K562 (cell line): ENCODE measurements at regions not wholly inside any gene's neighbourhood (a gene's known extent, or its start where the extent isn't known, plus 50 kb on each side); places are given as distances from the start of the nearest gene placed in this dataset.

Source experiments
- ARID1B ChIP-seq: fragments of 450-650 bp; IDR thresholded peaks from 2 replicates; pipeline ENCODE4 v1.6.1; 2016; ENCODE audit warnings: antibody characterized with exemption, mild to moderate bottlenecking, inconsistent platforms
- CBX1 ChIP-seq: sonication (generic); IDR thresholded peaks from 2 replicates; pipeline ENCODE4 v1.6.1; 2016; ENCODE audit warnings: antibody characterized with exemption, low read depth, mild to moderate bottlenecking
- DACH1 ChIP-seq: fragments of 450-650 bp; IDR thresholded peaks from 2 replicates; pipeline ENCODE4 v1.6.1; 2018; ENCODE audit not compliant: partially characterized antibody
- DLX4 ChIP-seq: fragments of 250-450 bp; sonication (Bioruptor Pico); IDR thresholded peaks from 2 replicates; pipeline ENCODE4 v1.6.1; 2021; ENCODE audit warnings: mild to moderate bottlenecking
- FOXA3 ChIP-seq, 2 experiments: fragments of 450-650 bp in 1 of 2; sonication (generic) in 1 of 2; formaldehyde crosslinking; IDR thresholded peaks in 1 of 2; conservative IDR thresholded peaks in 1 of 2; 2 replicates each; pipeline versions ENCODE4 v1.4.0 to v1.8.0; 2020 to 2022; ENCODE audit warnings: mild to moderate bottlenecking in 2 of 2, missing genetic modification reagents in 1 of 2
- FOXK1 ChIP-seq: sonication (generic); formaldehyde crosslinking; IDR thresholded peaks from 2 replicates; pipeline ENCODE4 v1.8.0; 2022; ENCODE audit warnings: missing genetic modification reagents, mild to moderate bottlenecking, borderline replicate concordance
- MAFG ChIP-seq: fragments of 450-650 bp; conservative IDR thresholded peaks from 2 replicates; pipeline ENCODE4 v1.6.1; 2016; ENCODE audit warnings: missing genetic modification characterization, missing compliant biosample characterization
- MEF2A ChIP-seq: IDR thresholded peaks from 2 replicates; pipeline ENCODE4 v1.6.1; 2011; ENCODE audit warnings: low read depth, mild to moderate bottlenecking, low read length, moderate library complexity; ENCODE audit not compliant: control insufficient read depth
- MTA1 ChIP-seq: fragments of 450-650 bp; IDR thresholded peaks from 2 replicates; pipeline ENCODE4 v1.6.1; 2017; ENCODE audit warnings: borderline replicate concordance
- NKRF ChIP-seq: fragments of 450-650 bp; IDR thresholded peaks from 2 replicates; pipeline ENCODE4 v1.6.1; 2016; ENCODE audit warnings: borderline replicate concordance
- NR0B1 ChIP-seq: fragments of 450-650 bp; IDR thresholded peaks from one replicate; pipeline ENCODE4 v1.6.1; 2018; ENCODE audit warnings: mild to moderate bottlenecking, moderate library complexity; ENCODE audit not compliant: partially characterized antibody
- NR4A1 ChIP-seq, 2 experiments: fragments of 250-450 bp in 1 of 2; fragments of 450-650 bp in 1 of 2; sonication (Bioruptor Pico) in 1 of 2; IDR thresholded peaks; 2 replicates each; pipeline versions ENCODE4 v1.4.0 to v1.6.1; 2016 to 2020; ENCODE audit warnings: mild to moderate bottlenecking in 2 of 2, missing compliant biosample characterization in 1 of 2, missing genetic modification characterization in 1 of 2, moderate library complexity in 1 of 2
- POLR2G ChIP-seq: fragments of 200-400 bp; formaldehyde crosslinking; IDR thresholded peaks from 2 replicates; pipeline ENCODE4 v1.6.1; 2017; ENCODE audit warnings: low read depth, mild to moderate bottlenecking, antibody characterized with exemption, low read length, moderate library complexity
- RBFOX2 ChIP-seq: fragments of 200-400 bp; formaldehyde crosslinking; IDR thresholded peaks from 2 replicates; pipeline ENCODE4 v1.6.1; 2017; ENCODE audit warnings: low read depth, mild to moderate bottlenecking, low read length, moderate library complexity
- TEAD4 ChIP-seq, 2 experiments: sonication (generic) in 1 of 2; formaldehyde crosslinking in 1 of 2; IDR thresholded peaks; 2 replicates each; pipeline versions ENCODE4 v1.6.1 to v1.8.0; 2012 to 2022; ENCODE audit warnings: borderline replicate concordance in 1 of 2, inconsistent platforms in 1 of 2, low read length in 1 of 2, mild to moderate bottlenecking in 1 of 2, missing genetic modification reagents in 1 of 2
- ZNF12 ChIP-seq: sonication (generic); formaldehyde crosslinking; IDR thresholded peaks from 2 replicates; pipeline ENCODE4 v1.4.0; 2020; ENCODE audit warnings: mild to moderate bottlenecking, missing genetic modification reagents
- ZNF165 ChIP-seq: fragments of 250-450 bp; sonication (Bioruptor Pico); IDR thresholded peaks from 2 replicates; pipeline ENCODE4 v1.4.0; 2020; ENCODE audit warnings: borderline replicate concordance
- ZNF316 ChIP-seq: fragments of 450-650 bp; IDR thresholded peaks from 2 replicates; pipeline ENCODE4 v1.6.1; 2016
- ZNF551 ChIP-seq: fragments of 250-450 bp; sonication (Bioruptor Pico); IDR thresholded peaks from 2 replicates; pipeline ENCODE4 v1.5.0; 2021; ENCODE audit warnings: mild to moderate bottlenecking, moderate library complexity
- TF ChIP-seq, protein P1 (sequence below): fragments of 450-650 bp; formaldehyde crosslinking; IDR thresholded peaks from 2 replicates; pipeline ENCODE4 v1.4.0; 2020; ENCODE audit warnings: mild to moderate bottlenecking, moderate library complexity
- TF ChIP-seq, protein P2 (sequence below): IDR thresholded peaks from 2 replicates; pipeline ENCODE4 v1.6.1; 2016; ENCODE audit warnings: missing genetic modification characterization, missing compliant biosample characterization

DNA sequence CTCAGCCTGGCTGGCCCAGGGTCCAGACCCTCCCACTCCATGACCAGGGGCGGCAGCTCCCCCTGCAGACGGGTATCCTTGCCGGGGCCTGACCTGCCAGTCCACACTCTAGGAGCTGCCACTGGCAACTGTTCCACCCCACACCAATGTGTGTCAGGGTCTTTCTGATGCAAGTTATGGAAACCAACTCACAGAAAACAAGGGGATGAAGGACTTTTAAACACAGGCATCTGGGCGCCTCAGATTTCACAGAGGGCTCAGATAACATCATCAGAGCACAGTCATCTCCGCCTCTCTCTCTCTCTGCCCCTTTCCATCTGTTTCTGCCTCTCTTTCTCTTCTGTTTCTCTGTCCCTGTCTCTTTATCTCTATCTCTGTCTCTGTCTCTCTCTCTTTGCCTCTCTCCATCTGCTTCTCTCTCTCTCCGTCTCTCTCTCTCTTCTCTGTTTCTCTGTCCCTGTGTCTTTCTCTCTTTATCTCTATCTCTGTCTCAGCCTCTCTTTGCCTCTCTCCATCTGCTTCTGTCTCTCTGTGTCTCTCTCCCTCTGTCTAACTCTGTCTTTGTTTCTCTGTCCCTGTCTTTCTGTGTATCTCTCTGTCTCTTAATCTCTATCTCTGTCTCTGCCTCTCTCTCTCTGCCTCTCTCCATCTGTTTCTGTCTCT lies 67.4 kb upstream of the FBRSL1 start (continued):
- no peak for TF ChIP-seq NR0B1
- TF ChIP-seq DACH1 = no peak
- TF ChIP-seq MAFG = 0 out of 2 replicates have a peak, but pooled peaks have one; percentile 31
- TF ChIP-seq POLR2G = peak; percentile 76
- no peak for TF ChIP-seq CBX1
- TF ChIP-seq ZNF12 = no peak
- TF ChIP-seq, protein P1, sequence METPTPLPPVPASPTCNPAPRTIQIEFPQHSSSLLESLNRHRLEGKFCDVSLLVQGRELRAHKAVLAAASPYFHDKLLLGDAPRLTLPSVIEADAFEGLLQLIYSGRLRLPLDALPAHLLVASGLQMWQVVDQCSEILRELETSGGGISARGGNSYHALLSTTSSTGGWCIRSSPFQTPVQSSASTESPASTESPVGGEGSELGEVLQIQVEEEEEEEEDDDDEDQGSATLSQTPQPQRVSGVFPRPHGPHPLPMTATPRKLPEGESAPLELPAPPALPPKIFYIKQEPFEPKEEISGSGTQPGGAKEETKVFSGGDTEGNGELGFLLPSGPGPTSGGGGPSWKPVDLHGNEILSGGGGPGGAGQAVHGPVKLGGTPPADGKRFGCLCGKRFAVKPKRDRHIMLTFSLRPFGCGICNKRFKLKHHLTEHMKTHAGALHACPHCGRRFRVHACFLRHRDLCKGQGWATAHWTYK = no peak
- TF ChIP-seq DLX4 (CRISPR knock-in tag) = no peak
- TF ChIP-seq TEAD4 (IDR thresholded peaks at IDR 0.05; ENCODE audit: low read length) = peak; percentile 40; the same call in 1 of the 2 replicates
- TF ChIP-seq TEAD4 (CRISPR knock-in tag; IDR thresholded peaks at IDR 0.05; ENCODE audit: borderline replicate concordance) = no peak
- TF ChIP-seq ARID1B = peak; percentile 85
- TF ChIP-seq FOXA3 (CRISPR knock-in tag; conservative IDR thresholded peaks at IDR 0.05 in 1 of 2, IDR thresholded peaks at IDR 0.05 in 1 of 2) = no peak
- TF ChIP-seq RBFOX2 = peak; percentile 73
- TF ChIP-seq, protein P2, sequence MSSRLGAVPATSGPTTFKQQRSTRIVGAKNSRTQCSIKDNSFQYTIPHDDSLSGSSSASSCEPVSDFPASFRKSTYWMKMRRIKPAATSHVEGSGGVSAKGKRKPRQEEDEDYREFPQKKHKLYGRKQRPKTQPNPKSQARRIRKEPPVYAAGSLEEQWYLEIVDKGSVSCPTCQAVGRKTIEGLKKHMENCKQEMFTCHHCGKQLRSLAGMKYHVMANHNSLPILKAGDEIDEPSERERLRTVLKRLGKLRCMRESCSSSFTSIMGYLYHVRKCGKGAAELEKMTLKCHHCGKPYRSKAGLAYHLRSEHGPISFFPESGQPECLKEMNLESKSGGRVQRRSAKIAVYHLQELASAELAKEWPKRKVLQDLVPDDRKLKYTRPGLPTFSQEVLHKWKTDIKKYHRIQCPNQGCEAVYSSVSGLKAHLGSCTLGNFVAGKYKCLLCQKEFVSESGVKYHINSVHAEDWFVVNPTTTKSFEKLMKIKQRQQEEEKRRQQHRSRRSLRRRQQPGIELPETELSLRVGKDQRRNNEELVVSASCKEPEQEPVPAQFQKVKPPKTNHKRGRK (tag) = peak; percentile 94
- peak; percentile 8; the same call in 1 of the 2 replicates for TF ChIP-seq ZNF316
- TF ChIP-seq ZNF165 (CRISPR knock-in tag) = no peak
- peak; percentile 64 for TF ChIP-seq MTA1
- TF ChIP-seq NR4A1 (CRISPR knock-in tag; IDR thresholded peaks at IDR 0.05) = no peak
- no peak for TF ChIP-seq NR4A1 (tag; IDR thresholded peaks at IDR 0.05)
- no peak for TF ChIP-seq FOXK1 (CRISPR knock-in tag)
- TF ChIP-seq ZNF551 (CRISPR knock-in tag) = no peak
- TF ChIP-seq MEF2A = no peak
- TF ChIP-seq NKRF = 0 out of 2 replicates have a peak, but pooled peaks have one; percentile 29
